SU-DHL-6 (cell line): ENCODE measurements at regions not wholly inside any gene's neighbourhood (a gene's known extent, or its start where the extent isn't known, plus 50 kb on each side); places are given as distances from the start of the nearest gene placed in this dataset.

Experiments
- EZH2phosphoT487 ChIP-seq: fragments of 200-600 bp; sonication (generic), shearing (Covaris generic); conservative IDR thresholded peaks from 2 replicates; pipeline ENCODE4 v1.6.1; 2018; ENCODE audit warnings: mild to moderate bottlenecking, antibody characterized with exemption, low read length, moderate library complexity, mixed read lengths
- TF ChIP-seq, protein P1 (sequence below): fragments of 200-600 bp; sonication (generic); IDR thresholded peaks from one replicate; pipeline ENCODE4 v1.5.1; 2017; ENCODE audit warnings: antibody characterized with exemption, mild to moderate bottlenecking, low read length, moderate library complexity; ENCODE audit not compliant: insufficient read depth, poor library complexity, severe bottlenecking

DNA sequence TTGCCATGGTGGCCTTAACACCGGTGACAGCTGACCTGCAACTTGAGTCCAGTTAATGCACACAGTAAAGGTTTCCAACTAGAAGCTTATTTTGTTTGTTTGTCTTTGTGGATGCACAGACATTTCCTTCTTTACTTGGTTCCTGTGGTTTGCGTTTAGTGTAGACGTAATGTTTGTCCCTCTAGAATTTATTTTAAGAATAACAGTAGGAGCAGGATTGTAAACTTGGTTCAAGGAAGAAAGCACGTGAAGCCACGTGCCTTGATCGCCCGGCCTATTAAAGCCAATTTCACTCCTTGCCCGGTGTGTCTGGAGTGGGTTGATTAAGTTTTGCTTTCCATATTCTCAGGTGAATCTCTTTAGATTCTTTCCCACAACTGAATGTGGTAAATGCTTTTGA, 263.2 kb upstream of the C2CD4B start:
- TF ChIP-seq, protein P1, sequence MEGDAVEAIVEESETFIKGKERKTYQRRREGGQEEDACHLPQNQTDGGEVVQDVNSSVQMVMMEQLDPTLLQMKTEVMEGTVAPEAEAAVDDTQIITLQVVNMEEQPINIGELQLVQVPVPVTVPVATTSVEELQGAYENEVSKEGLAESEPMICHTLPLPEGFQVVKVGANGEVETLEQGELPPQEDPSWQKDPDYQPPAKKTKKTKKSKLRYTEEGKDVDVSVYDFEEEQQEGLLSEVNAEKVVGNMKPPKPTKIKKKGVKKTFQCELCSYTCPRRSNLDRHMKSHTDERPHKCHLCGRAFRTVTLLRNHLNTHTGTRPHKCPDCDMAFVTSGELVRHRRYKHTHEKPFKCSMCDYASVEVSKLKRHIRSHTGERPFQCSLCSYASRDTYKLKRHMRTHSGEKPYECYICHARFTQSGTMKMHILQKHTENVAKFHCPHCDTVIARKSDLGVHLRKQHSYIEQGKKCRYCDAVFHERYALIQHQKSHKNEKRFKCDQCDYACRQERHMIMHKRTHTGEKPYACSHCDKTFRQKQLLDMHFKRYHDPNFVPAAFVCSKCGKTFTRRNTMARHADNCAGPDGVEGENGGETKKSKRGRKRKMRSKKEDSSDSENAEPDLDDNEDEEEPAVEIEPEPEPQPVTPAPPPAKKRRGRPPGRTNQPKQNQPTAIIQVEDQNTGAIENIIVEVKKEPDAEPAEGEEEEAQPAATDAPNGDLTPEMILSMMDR, result no peak
- TF ChIP-seq EZH2phosphoT487, result no peak
